GM12864 (cell line): ENCODE measurements at regions not wholly inside any gene's neighbourhood (a gene's known extent, or its start where the extent isn't known, plus 50 kb on each side); places are given as distances from the start of the nearest gene placed in this dataset.

Experiments
- DNase-seq: peaks from one replicate; pipeline ENCODE4 v3.0.0-alpha.2; 2011; ENCODE audit warnings: low read depth
- H3K4me3 ChIP-seq: 2 replicates; pipeline ENCODE4 v1.5.1; 2011; ENCODE audit warnings: mild to moderate bottlenecking, low read depth, low read length, control low read depth
- CTCF ChIP-seq: IDR thresholded peaks from 2 replicates; pipeline ENCODE4 v1.5.1; 2011; ENCODE audit warnings: low read depth, mild to moderate bottlenecking, moderate library complexity, low read length, control low read depth, inconsistent platforms; ENCODE audit errors: missing control alignments

GRCh38 chr6:160931378-160932310 is 59.9 kb upstream of the MAP3K4 start:
- TF ChIP-seq CTCF: no peak
- H3K4me3 ChIP-seq: no peak overlapping the region; the same call in 1 of the 2 replicates
- no peak for DNase-seq

GRCh38 chr6:160933256-160933655 is 58.3 kb upstream of the MAP3K4 start:
- no peak overlapping the region for H3K4me3 ChIP-seq
- no peak for DNase-seq
- peak; percentile 32 for TF ChIP-seq CTCF

DNA sequence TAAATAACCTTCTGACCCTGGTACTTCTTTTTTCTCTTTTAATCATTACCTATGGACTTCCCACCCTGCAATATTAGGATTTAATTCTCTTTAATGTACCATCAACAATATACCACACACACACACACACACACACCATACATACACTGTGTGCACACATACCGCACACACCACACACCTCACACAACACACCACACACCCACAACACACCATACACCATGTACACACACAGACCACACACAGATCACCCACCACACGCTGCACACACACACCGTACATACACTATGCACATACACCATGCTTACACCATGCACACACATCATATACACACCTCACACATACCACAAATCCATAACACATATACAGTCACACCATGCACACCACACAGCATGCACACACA is 57.4 kb upstream of the MAP3K4 start:
- no peak for TF ChIP-seq CTCF
- DNase-seq: no peak
- H3K4me3 ChIP-seq: no peak overlapping the region

DNA sequence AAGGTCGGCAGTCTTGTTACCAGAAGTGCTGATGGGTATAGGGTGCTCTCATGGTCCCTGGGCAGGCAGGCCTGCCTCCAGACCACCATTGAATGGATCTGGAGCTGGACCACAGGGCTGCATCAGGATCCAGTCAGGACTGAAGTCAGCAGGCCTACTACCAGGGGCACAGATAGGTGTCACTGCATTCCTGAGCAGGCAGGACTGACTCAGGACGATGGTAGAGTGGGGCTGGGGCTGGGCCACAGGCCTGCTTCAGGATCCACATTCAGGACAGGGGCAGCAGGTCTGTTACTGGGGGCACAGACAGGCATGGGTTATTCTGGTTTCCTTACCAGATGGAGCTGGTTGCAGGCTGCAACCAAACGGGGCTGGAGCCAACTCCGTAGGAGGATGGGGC is 51.4 kb upstream of the MAP3K4 start:
- H3K4me3 ChIP-seq: no peak overlapping the region
- no peak for DNase-seq
- TF ChIP-seq CTCF: no peak
